ENCODE measurements at regions not wholly inside any gene's neighbourhood (a gene's known extent, or its start where the extent isn't known, plus 50 kb on each side); places are given as distances from the start of the nearest gene placed in this dataset.

DNA sequence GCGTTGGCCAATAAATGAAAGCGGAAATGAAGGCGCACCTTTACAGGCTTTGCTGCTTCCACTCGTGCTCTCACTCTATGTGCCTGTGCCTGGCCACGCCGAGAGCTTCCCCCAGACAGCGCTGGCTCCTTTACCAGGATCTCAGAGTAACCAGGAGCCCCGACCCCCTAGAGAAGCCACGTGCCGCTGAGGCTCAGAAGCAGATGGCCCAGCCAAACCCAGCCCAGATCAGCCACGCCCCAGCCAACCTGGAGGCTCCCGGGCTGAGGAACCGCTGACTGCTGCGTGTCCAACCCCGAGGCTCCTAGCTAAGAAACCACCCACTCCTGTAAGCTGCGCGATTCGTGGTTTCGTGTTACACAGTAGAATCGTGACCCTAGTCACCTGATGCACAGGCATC lies 199.3 kb downstream of the NCK2 start:
- TF ChIP-seq POLR2AphosphoS5 (IDR thresholded peaks at IDR 0.05; ENCODE audit: low read depth, low read length) (no peak), SPI1 (IDR thresholded peaks at IDR 0.05; ENCODE audit: low read depth, low read length) (no peak), POLR2A (IDR thresholded peaks at IDR 0.05; ENCODE audit: low read depth, low read length) (no peak), TAF1 (IDR thresholded peaks at IDR 0.05; ENCODE audit: low read depth, low read length) (no peak), PAX5 (IDR thresholded peaks at IDR 0.05; ENCODE audit: insufficient read depth, low read length, severe bottlenecking) (no peak), POU2F2 (IDR thresholded peaks at IDR 0.05; ENCODE audit: low read depth, low read length) (no peak)
